Endothelial cell of umbilical vein (primary cell): ENCODE measurements at regions not wholly inside any gene's neighbourhood (a gene's known extent, or its start where the extent isn't known, plus 50 kb on each side); places are given as distances from the start of the nearest gene placed in this dataset.

ENCODE experiments used
- BruUV-seq: library from RNA; stranded (reverse); fragments of 400-500 nt; replicated peaks from 2 replicates; lab custom pipeline; 2021; lab: Mats Ljungman, UMichigan
- CTCF ChIA-PET: fragments of 300-600, 350-600 bp; sonication (Branson Sonifier 250); formaldehyde crosslinking; loops from one replicate; lab custom pipeline; 2021; ENCODE audit warnings: antibody characterized with exemption, inconsistent platforms; lab: Charles Lee
- POLR2A ChIA-PET: fragments of 300-600, 350-600 bp; sonication (Branson Sonifier 250); formaldehyde crosslinking; loops from one replicate; lab custom pipeline; 2021; ENCODE audit warnings: antibody characterized with exemption, inconsistent platforms; lab: Charles Lee
- DNase-seq: peaks from one replicate; pipeline ENCODE4 v3.0.0-alpha.2; 2011; ENCODE audit warnings: low read depth, low spot score
- FAIRE-seq: peaks from 2 replicates; lab custom pipeline; 2011; peaks lifted over from hg19 to GRCh38; lab: Jason Lieb, UNC
- H2AFZ ChIP-seq: 2 replicates; pipeline ENCODE4 v1.6.0; 2012; ENCODE audit warnings: low read depth, low read length, control low read depth, inconsistent platforms
- H3K27ac ChIP-seq: 2 replicates; pipeline ENCODE4 v1.5.1; 2011; ENCODE audit warnings: low read depth, mild to moderate bottlenecking, control low read depth, low read length, moderate library complexity; ENCODE audit not compliant: insufficient read depth
- H3K27me3 ChIP-seq, 2 experiments: 2 replicates each; pipeline versions ENCODE4 v1.6.0 to v1.6.1; 2011; ENCODE audit warnings: low read length in 2 of 2, mixed read lengths in 1 of 2; ENCODE audit not compliant: control insufficient read depth in 2 of 2, insufficient read depth in 2 of 2
- H3K36me3 ChIP-seq, 2 experiments: 2 replicates in 1 of 2; 3 replicates in 1 of 2; pipeline ENCODE4 v1.5.1; 2011; ENCODE audit warnings: low read length in 2 of 2, mild to moderate bottlenecking in 1 of 2, moderate library complexity in 1 of 2; ENCODE audit not compliant: control insufficient read depth in 2 of 2, insufficient read depth in 2 of 2; ENCODE audit errors: extremely low read depth in 1 of 2
- H3K4me1 ChIP-seq: 3 replicates; pipeline ENCODE4 v1.5.1; 2011; ENCODE audit warnings: mild to moderate bottlenecking, low read length; ENCODE audit not compliant: control insufficient read depth, insufficient read depth; ENCODE audit errors: extremely low read depth
- H3K4me2 ChIP-seq: 2 replicates; pipeline ENCODE4 v1.6.1; 2011; ENCODE audit warnings: low read length, control low read depth, mixed read lengths; ENCODE audit not compliant: insufficient read depth
- H3K4me3 ChIP-seq, 3 experiments: fragments of 200-600 bp in 1 of 3; sonication (generic), shearing (Covaris generic) in 1 of 3; replicated peaks in 1 of 3; 2 replicates each; pipeline ENCODE4 v1.5.1; 2011 to 2016; ENCODE audit warnings: control low read depth in 3 of 3, low read length in 3 of 3, mild to moderate bottlenecking in 2 of 3, inconsistent platforms in 1 of 3, low read depth in 1 of 3, moderate library complexity in 1 of 3; ENCODE audit not compliant: insufficient read depth in 1 of 3
- H3K79me2 ChIP-seq: 2 replicates; pipeline ENCODE4 v1.6.0; 2012; ENCODE audit warnings: low read length, inconsistent platforms; ENCODE audit not compliant: control insufficient read depth, insufficient read depth
- H3K9ac ChIP-seq: replicated peaks from 2 replicates; pipeline ENCODE3; 2011; ENCODE audit warnings: low read length, control low read depth; ENCODE audit not compliant: insufficient read depth; ENCODE audit errors: extremely low read depth
- H3K9me1 ChIP-seq: replicated peaks from 3 replicates; pipeline ENCODE4 v1.6.0; 2011; ENCODE audit warnings: mild to moderate bottlenecking, low read length; ENCODE audit not compliant: control insufficient read depth, insufficient read depth; ENCODE audit errors: extremely low read depth
- H3K9me3 ChIP-seq: replicated peaks from 2 replicates; pipeline ENCODE4 v1.5.1; 2012; ENCODE audit warnings: low read length, inconsistent platforms; ENCODE audit not compliant: control insufficient read depth, insufficient read depth
- H4K20me1 ChIP-seq: replicated peaks from 2 replicates; pipeline ENCODE3; 2011; ENCODE audit warnings: mild to moderate bottlenecking, low read length; ENCODE audit not compliant: control insufficient read depth, insufficient read depth; ENCODE audit errors: extremely low read depth
- EZH2 ChIP-seq: IDR thresholded peaks from 2 replicates; pipeline ENCODE4 v1.6.1; 2012; ENCODE audit warnings: borderline replicate concordance, low read depth, mild to moderate bottlenecking, moderate library complexity, low read length, inconsistent platforms; ENCODE audit not compliant: severe bottlenecking
- FOS ChIP-seq: IDR thresholded peaks from 2 replicates; pipeline ENCODE4 v1.6.1; 2011; ENCODE audit warnings: mild to moderate bottlenecking, low read length, moderate library complexity, borderline replicate concordance; ENCODE audit not compliant: insufficient read depth
- GATA2 ChIP-seq: IDR thresholded peaks from 2 replicates; pipeline ENCODE4 v1.7.0; 2011; ENCODE audit warnings: low read depth, mild to moderate bottlenecking, moderate library complexity, mixed read lengths, low read length; ENCODE audit not compliant: insufficient read length, insufficient read depth
- JUN ChIP-seq: IDR thresholded peaks from 2 replicates; pipeline ENCODE4 v1.6.1; 2011; ENCODE audit warnings: borderline replicate concordance, low read depth; ENCODE audit not compliant: insufficient read length, insufficient read depth
- MYC ChIP-seq: IDR thresholded peaks from one replicate; pipeline ENCODE4 v1.6.1; 2011; ENCODE audit warnings: mild to moderate bottlenecking, low read depth, low read length
- POLR2A ChIP-seq: IDR thresholded peaks from 2 replicates; pipeline ENCODE4 v1.6.1; 2012; ENCODE audit warnings: low read depth, mild to moderate bottlenecking, control low read depth, low read length
- POLR2AphosphoS5 ChIP-seq: IDR thresholded peaks from 2 replicates; pipeline ENCODE4 v1.6.1; 2012; ENCODE audit warnings: low read depth, mild to moderate bottlenecking, control low read depth, low read length, moderate library complexity; ENCODE audit not compliant: insufficient read depth
- dilution Hi-C: fragments of 300-500 bp; cut with MboI; formaldehyde crosslinking; loops from one replicate; pipeline ENCODE4 v1.15.0; 2019; ENCODE audit warnings: low sequenced_read_pairs; ENCODE audit not compliant: extremely low pct_ligation_motif_present
- intact Hi-C: fragments of 100-400 bp; cut with micrococcal nuclease; formaldehyde crosslinking; loops from one replicate; pipeline ENCODE4 v1.10.0; 2022
- TF ChIP-seq, protein P1 (sequence below): IDR thresholded peaks from 2 replicates; pipeline ENCODE4 v1.6.1; 2011; ENCODE audit not compliant: insufficient read depth, insufficient read length
- TF ChIP-seq, protein P2 (sequence below), 2 donors: IDR thresholded peaks; 1 replicate in 1 of 2; 2 replicates in 1 of 2; pipeline ENCODE4 v1.5.1; 2011; ENCODE audit warnings: low read length in 2 of 2, mild to moderate bottlenecking in 2 of 2, moderate library complexity in 2 of 2, control low read depth in 1 of 2, inconsistent platforms in 1 of 2, low read depth in 1 of 2; ENCODE audit not compliant: insufficient read depth in 1 of 2; ENCODE audit errors: extremely low read depth in 1 of 2

GRCh38 chr10:21138769-21139340 is 241.7 kb upstream of the NEBL start:
- Histone ChIP-seq H3K36me3 (no peaks in the 10 kb centered on the region), H3K9ac (no peak overlapping the region), H3K4me2 (no peak overlapping the region), H3K79me2 (no peaks in the 10 kb centered on the region), H3K27ac (no peak overlapping the region), H3K4me1 (no peaks in the 10 kb centered on the region), H3K27me3 (peaks cover 0 to 2% of the 10 kb centered on the region in 2 experiments), H3K9me1 (no peaks in the 10 kb centered on the region), H3K4me3 (no peak overlapping the region), H3K9me3 (no peaks in the 10 kb centered on the region), H4K20me1 (no peaks in the 10 kb centered on the region), H2AFZ (no peak overlapping the region)
- POLR2A ChIA-PET: no interaction called here
- DNase-seq: no peak
- CTCF ChIA-PET: no interaction called here
- intact Hi-C loops (no loop called here), dilution Hi-C loops (no loop called here)
- no TSS peak for BruUV-seq
- TF ChIP-seq POLR2AphosphoS5: no peak
- TF ChIP-seq GATA2: no peak
- no peak for TF ChIP-seq POLR2A
- TF ChIP-seq, protein P1, sequence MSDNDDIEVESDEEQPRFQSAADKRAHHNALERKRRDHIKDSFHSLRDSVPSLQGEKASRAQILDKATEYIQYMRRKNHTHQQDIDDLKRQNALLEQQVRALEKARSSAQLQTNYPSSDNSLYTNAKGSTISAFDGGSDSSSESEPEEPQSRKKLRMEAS: no peak
- no peak for FAIRE-seq

GRCh38 chr10:21135023-21135931 is 238.2 kb upstream of the NEBL start:
- H3K9me1 ChIP-seq: no peaks in the 10 kb centered on the region
- H3K79me2 ChIP-seq: no peaks in the 10 kb centered on the region
- H4K20me1 ChIP-seq: no peaks in the 10 kb centered on the region
- no peak overlapping the region for H3K4me2 ChIP-seq
- no peak for DNase-seq
- no peak overlapping the region for H3K4me3 ChIP-seq
- FAIRE-seq: no peak
- intact Hi-C loops (no loop called here), dilution Hi-C loops (no loop called here)
- H2AFZ ChIP-seq: no peak overlapping the region
- BruUV-seq: no TSS peak
- peaks cover 0 to 3% of the 10 kb centered on the region in 2 experiments for H3K27me3 ChIP-seq
- TF ChIP-seq EZH2 (no peak), JUN (no peak), FOS (no peak), POLR2AphosphoS5 (no peak), POLR2A (no peak), MYC (no peak), GATA2 (no peak)
- TF ChIP-seq, protein P1: no peak
- TF ChIP-seq, protein P2, sequence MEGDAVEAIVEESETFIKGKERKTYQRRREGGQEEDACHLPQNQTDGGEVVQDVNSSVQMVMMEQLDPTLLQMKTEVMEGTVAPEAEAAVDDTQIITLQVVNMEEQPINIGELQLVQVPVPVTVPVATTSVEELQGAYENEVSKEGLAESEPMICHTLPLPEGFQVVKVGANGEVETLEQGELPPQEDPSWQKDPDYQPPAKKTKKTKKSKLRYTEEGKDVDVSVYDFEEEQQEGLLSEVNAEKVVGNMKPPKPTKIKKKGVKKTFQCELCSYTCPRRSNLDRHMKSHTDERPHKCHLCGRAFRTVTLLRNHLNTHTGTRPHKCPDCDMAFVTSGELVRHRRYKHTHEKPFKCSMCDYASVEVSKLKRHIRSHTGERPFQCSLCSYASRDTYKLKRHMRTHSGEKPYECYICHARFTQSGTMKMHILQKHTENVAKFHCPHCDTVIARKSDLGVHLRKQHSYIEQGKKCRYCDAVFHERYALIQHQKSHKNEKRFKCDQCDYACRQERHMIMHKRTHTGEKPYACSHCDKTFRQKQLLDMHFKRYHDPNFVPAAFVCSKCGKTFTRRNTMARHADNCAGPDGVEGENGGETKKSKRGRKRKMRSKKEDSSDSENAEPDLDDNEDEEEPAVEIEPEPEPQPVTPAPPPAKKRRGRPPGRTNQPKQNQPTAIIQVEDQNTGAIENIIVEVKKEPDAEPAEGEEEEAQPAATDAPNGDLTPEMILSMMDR (IDR thresholded peaks at IDR 0.05; ENCODE audit: extremely low read depth in 1 of 2, insufficient read depth in 1 of 2, low read depth in 1 of 2, low read length in 2 of 2): no peak
- no peak overlapping the region for H3K27ac ChIP-seq
- H3K36me3 ChIP-seq: no peaks in the 10 kb centered on the region
- H3K9me3 ChIP-seq: no peaks in the 10 kb centered on the region
- H3K4me1 ChIP-seq: no peaks in the 10 kb centered on the region
- no peak overlapping the region for H3K9ac ChIP-seq
- POLR2A ChIA-PET: no interaction called here
- CTCF ChIA-PET: no interaction called here
